ENCODE measurements at regions not wholly inside any gene's neighbourhood (a gene's known extent, or its start where the extent isn't known, plus 50 kb on each side); places are given as distances from the start of the nearest gene placed in this dataset.

GRCh38 chr20:60221593-60221992, 263.4 kb downstream of the CDH26 start:
- no peak for DNase-seq (ENCODE audit: low spot score)
- intact Hi-C loops (cut with DNase I), result no loop called here

GRCh38 chr20:60222497-60222896, 264.3 kb downstream of the CDH26 start:
- DNase-seq (ENCODE audit: low spot score), result no peak
- intact Hi-C loops (cut with DNase I), result no loop called here

GRCh38 chr20:60223174-60223573, 265.0 kb downstream of the CDH26 start:
- DNase-seq (ENCODE audit: low spot score), result no peak
- intact Hi-C loops (cut with DNase I), result no loop called here

GRCh38 chr20:60224914-60225313, 266.7 kb downstream of the CDH26 start:
- intact Hi-C loops (cut with DNase I), result no loop called here
- no peak for DNase-seq (ENCODE audit: low spot score)

- DNase-seq (ENCODE audit: low spot score), result no peak
- intact Hi-C loops (cut with DNase I), result no loop called here
Measured at GRCh38 chr20:60228255-60228654, 270.0 kb downstream of the CDH26 start.

- intact Hi-C loops (cut with DNase I), result no loop called here
- DNase-seq (ENCODE audit: low spot score), result no peak
Measured at GRCh38 chr20:60232380-60232779, 274.2 kb downstream of the CDH26 start.

GRCh38 chr20:60233018-60233630, 274.9 kb downstream of the CDH26 start:
- DNase-seq (ENCODE audit: low spot score), result no peak
- intact Hi-C loops (cut with DNase I), result no loop called here

- no peak for DNase-seq (ENCODE audit: low spot score)
- intact Hi-C loops (cut with DNase I), result no loop called here
Measured at GRCh38 chr20:60236613-60237012, 278.4 kb downstream of the CDH26 start.

GRCh38 chr20:60237981-60238380, 279.8 kb downstream of the CDH26 start:
- DNase-seq (ENCODE audit: low spot score), result no peak
- intact Hi-C loops (cut with DNase I), result no loop called here

GRCh38 chr20:60238992-60239660, 280.9 kb downstream of the CDH26 start:
- intact Hi-C loops (cut with DNase I), result no loop called here
- no peak for DNase-seq (ENCODE audit: low spot score)

- intact Hi-C loops (cut with DNase I), result loop anchor here in 1 of 2 donors (10.0 kb wide), 1 partner anchor 65 kb away; no protein-coding TSS in a partner anchor
- no peak for DNase-seq (ENCODE audit: low spot score)
Measured at GRCh38 chr20:60239956-60240355, 281.7 kb downstream of the CDH26 start.

- intact Hi-C loops (cut with DNase I), result loop anchor here in 1 of 2 donors (10.0 kb wide), 1 partner anchor 64 kb away; no protein-coding TSS in a partner anchor
- no peak for DNase-seq (ENCODE audit: low spot score)
Measured at GRCh38 chr20:60240415-60240814, 282.2 kb downstream of the CDH26 start.

- intact Hi-C loops (cut with DNase I), result loop anchor here in 1 of 2 donors (10.0 kb wide), 1 partner anchor 64 kb away; no protein-coding TSS in a partner anchor
- DNase-seq (ENCODE audit: low spot score), result no peak
Measured at GRCh38 chr20:60240986-60241385, 282.8 kb downstream of the CDH26 start.

- intact Hi-C loops (cut with DNase I), result loop anchor here in 1 of 2 donors (10.0 kb wide), 1 partner anchor 62 kb away; no protein-coding TSS in a partner anchor
- no peak for DNase-seq (ENCODE audit: low spot score)
Measured at GRCh38 chr20:60242836-60243505, 284.7 kb downstream of the CDH26 start.

- DNase-seq (ENCODE audit: low spot score), result no peak
- intact Hi-C loops (cut with DNase I), result loop anchor here in 1 of 2 donors (10.0 kb wide), 1 partner anchor 60 kb away; no protein-coding TSS in a partner anchor
Measured at GRCh38 chr20:60244373-60245146, 286.3 kb downstream of the CDH26 start.

GRCh38 chr20:60246751-60247150, 288.5 kb downstream of the CDH26 start:
- no peak for DNase-seq (ENCODE audit: low spot score)
- intact Hi-C loops (cut with DNase I), result loop anchor here in 1 of 2 donors (10.0 kb wide), 1 partner anchor 58 kb away; no protein-coding TSS in a partner anchor

GRCh38 chr20:60249436-60249835, 291.2 kb downstream of the CDH26 start:
- DNase-seq (ENCODE audit: low spot score), result no peak
- intact Hi-C loops (cut with DNase I), result loop anchor here in 1 of 2 donors (10.0 kb wide), 1 partner anchor 55 kb away; no protein-coding TSS in a partner anchor

GRCh38 chr20:60250251-60250650, 292.0 kb downstream of the CDH26 start:
- DNase-seq (ENCODE audit: low spot score), result no peak
- intact Hi-C loops (cut with DNase I), result no loop called here

- DNase-seq (ENCODE audit: low spot score), result no peak
- intact Hi-C loops (cut with DNase I), result no loop called here
Measured at GRCh38 chr20:60252866-60253265, 294.6 kb downstream of the CDH26 start.

Measured in posterior vena cava (tissue), 2 donors.